GM12891 (cell line): ENCODE measurements at regions not wholly inside any gene's neighbourhood (a gene's known extent, or its start where the extent isn't known, plus 50 kb on each side); places are given as distances from the start of the nearest gene placed in this dataset.

Experiments used
- DNase-seq: peaks from one replicate; pipeline ENCODE4 v3.0.0; 2011; ENCODE audit warnings: low spot score; ENCODE audit not compliant: insufficient read length
- FAIRE-seq: peaks from 2 replicates; lab custom pipeline; 2011; peaks lifted over from hg19 to GRCh38; lab: Jason Lieb, UNC
- PAX5 ChIP-seq: IDR thresholded peaks from 2 replicates; pipeline ENCODE4 v1.6.1; 2011; ENCODE audit warnings: low read length, moderate library complexity, mild to moderate bottlenecking; ENCODE audit not compliant: insufficient read depth, severe bottlenecking
- POLR2A ChIP-seq: IDR thresholded peaks from 2 replicates; pipeline ENCODE4 v1.6.1; 2011; ENCODE audit warnings: low read depth, low read length, control low read depth
- POLR2AphosphoS5 ChIP-seq: IDR thresholded peaks from 2 replicates; pipeline ENCODE4 v1.6.1; 2011; ENCODE audit warnings: low read depth, low read length, control low read depth
- POU2F2 ChIP-seq: IDR thresholded peaks from 2 replicates; pipeline ENCODE4 v1.6.1; 2011; ENCODE audit warnings: low read depth, mild to moderate bottlenecking, control low read depth, low read length, moderate library complexity
- SPI1 ChIP-seq: IDR thresholded peaks from 2 replicates; pipeline ENCODE4 v1.6.1; 2011; ENCODE audit warnings: low read depth, low read length, control low read depth
- TAF1 ChIP-seq: IDR thresholded peaks from 2 replicates; pipeline ENCODE4 v1.6.1; 2011; ENCODE audit warnings: low read depth, low read length, control low read depth

- FAIRE-seq: no peak
- no peak for DNase-seq
- TF ChIP-seq POLR2AphosphoS5: no peak
- TF ChIP-seq POU2F2: no peak
- no peak for TF ChIP-seq PAX5
- no peak for TF ChIP-seq TAF1
- TF ChIP-seq POLR2A: no peak
Observed at GRCh38 chr9:1201262-1201661, 151.1 kb downstream of the DMRT2 start.

GRCh38 chr9:1201901-1202300 is 151.7 kb downstream of the DMRT2 start:
- no peak for FAIRE-seq
- TF ChIP-seq TAF1 (no peak), PAX5 (no peak), POLR2A (no peak), SPI1 (no peak), POLR2AphosphoS5 (no peak), POU2F2 (no peak)
- DNase-seq: no peak

- no peak for FAIRE-seq
- TF ChIP-seq POU2F2 (no peak), TAF1 (no peak), POLR2AphosphoS5 (no peak), SPI1 (no peak), PAX5 (no peak), POLR2A (no peak)
- DNase-seq: no peak
Observed at GRCh38 chr9:1202512-1203280, 152.5 kb downstream of the DMRT2 start.

GRCh38 chr9:1207686-1208085 is 157.5 kb downstream of the DMRT2 start:
- no peak for FAIRE-seq
- TF ChIP-seq TAF1 (no peak), POLR2AphosphoS5 (no peak), PAX5 (no peak), POLR2A (no peak), POU2F2 (no peak), SPI1 (no peak)
- DNase-seq: no peak

GRCh38 chr9:1208157-1208556 is 158.0 kb downstream of the DMRT2 start:
- FAIRE-seq (no peak), DNase-seq (no peak)
- no peak for TF ChIP-seq TAF1
- TF ChIP-seq POLR2AphosphoS5: no peak
- no peak for TF ChIP-seq SPI1
- TF ChIP-seq POU2F2: no peak
- no peak for TF ChIP-seq POLR2A

GRCh38 chr9:1210954-1211353 is 160.8 kb downstream of the DMRT2 start:
- DNase-seq (no peak), FAIRE-seq (no peak)
- TF ChIP-seq POLR2AphosphoS5 (no peak), TAF1 (no peak), PAX5 (no peak), POU2F2 (no peak), SPI1 (no peak), POLR2A (no peak)

GRCh38 chr9:1216532-1216931 is 166.4 kb downstream of the DMRT2 start:
- no peak for FAIRE-seq
- no peak for DNase-seq
- no peak for TF ChIP-seq TAF1
- no peak for TF ChIP-seq POLR2A
- TF ChIP-seq SPI1: no peak

- TF ChIP-seq PAX5 (no peak), SPI1 (no peak), POLR2A (no peak), TAF1 (no peak), POLR2AphosphoS5 (no peak), POU2F2 (no peak)
- DNase-seq (no peak), FAIRE-seq (no peak)
Observed at GRCh38 chr9:1217076-1217475, 166.9 kb downstream of the DMRT2 start.

- DNase-seq: no peak
- FAIRE-seq: no peak
Observed at GRCh38 chr9:1219284-1219683, 169.1 kb downstream of the DMRT2 start.

GRCh38 chr9:1221298-1221697 is 171.1 kb downstream of the DMRT2 start:
- no peak for DNase-seq
- no peak for TF ChIP-seq SPI1
- no peak for TF ChIP-seq POU2F2
- no peak for TF ChIP-seq TAF1
- no peak for TF ChIP-seq POLR2AphosphoS5
- TF ChIP-seq POLR2A: no peak
- no peak for TF ChIP-seq PAX5

More at GRCh38 chr9:1219284-1219683, 169.1 kb downstream of the DMRT2 start:
- TF ChIP-seq POLR2A (no peak), SPI1 (no peak), POU2F2 (no peak), POLR2AphosphoS5 (no peak), TAF1 (no peak), PAX5 (no peak)

More at GRCh38 chr9:1221298-1221697, 171.1 kb downstream of the DMRT2 start:
- FAIRE-seq: no peak
